22Rv1 (cell line): ENCODE measurements at regions not wholly inside any gene's neighbourhood (a gene's known extent, or its start where the extent isn't known, plus 50 kb on each side); places are given as distances from the start of the nearest gene placed in this dataset.

Experiments used
- CTCF ChIP-seq: fragments of 450-650 bp; IDR thresholded peaks from 2 replicates; pipeline ENCODE4 v1.5.1; 2017; ENCODE audit warnings: mild to moderate bottlenecking
- ZFX ChIP-seq: fragments of 450-650 bp; IDR thresholded peaks from 2 replicates; pipeline ENCODE4 v1.6.1; 2017; ENCODE audit warnings: antibody characterized with exemption, borderline replicate concordance

- TF ChIP-seq CTCF (no peak), ZFX (no peak)
Observed at GRCh38 chr7:84274029-84274638, 79.5 kb upstream of the SEMA3A start.
